CD4-positive, alpha-beta T cell treated with Interleukin-4 for 1 hour (primary cell): ENCODE measurements at regions not wholly inside any gene's neighbourhood (a gene's known extent, or its start where the extent isn't known, plus 50 kb on each side); places are given as distances from the start of the nearest gene placed in this dataset.

Experiments used
- DNase-seq, 2 donors: peaks; one replicate each; pipeline ENCODE4 v3.0.0-alpha.2; 2020 to 2022

DNA sequence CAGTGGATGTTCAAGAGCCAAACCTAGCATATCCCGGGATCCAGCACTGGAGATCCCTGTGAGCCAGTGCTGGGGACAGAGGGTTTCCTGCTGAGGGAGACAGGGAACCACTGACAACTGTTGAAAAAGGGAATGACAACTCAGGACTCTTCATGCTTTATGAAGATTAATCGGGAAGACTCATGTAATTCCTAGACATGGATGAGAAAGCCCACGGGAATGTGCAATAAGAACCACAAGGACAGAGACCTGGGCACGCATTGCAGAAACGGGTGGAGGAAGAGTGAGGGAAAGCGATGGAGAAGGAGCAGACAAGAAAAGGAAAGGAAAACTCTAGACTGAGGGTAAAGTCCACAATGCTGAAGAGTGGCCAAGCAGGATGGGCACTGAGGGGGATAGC, 296.0 kb downstream of the PCNX1 start:
- no peak for DNase-seq

DNA sequence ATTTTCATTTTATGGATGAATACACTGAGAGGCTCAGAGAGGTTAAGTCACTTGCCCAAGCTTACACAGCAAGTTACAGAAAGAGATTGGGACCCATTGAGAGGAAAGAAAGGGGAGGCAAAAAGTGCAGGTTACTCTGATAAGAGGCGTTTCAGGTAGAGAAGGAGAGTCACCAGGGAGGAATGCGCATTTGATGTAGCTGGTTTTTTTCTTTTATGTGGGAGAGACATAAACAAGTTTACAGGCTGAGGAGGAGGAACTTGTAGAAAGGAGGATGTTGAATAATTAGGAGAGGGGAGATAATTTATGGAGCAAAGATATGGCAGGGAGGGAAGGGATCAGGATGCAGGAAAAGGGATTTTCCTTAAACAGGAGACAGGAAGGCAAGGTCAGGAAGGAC, 297.0 kb downstream of the PCNX1 start:
- DNase-seq = no peak

DNA sequence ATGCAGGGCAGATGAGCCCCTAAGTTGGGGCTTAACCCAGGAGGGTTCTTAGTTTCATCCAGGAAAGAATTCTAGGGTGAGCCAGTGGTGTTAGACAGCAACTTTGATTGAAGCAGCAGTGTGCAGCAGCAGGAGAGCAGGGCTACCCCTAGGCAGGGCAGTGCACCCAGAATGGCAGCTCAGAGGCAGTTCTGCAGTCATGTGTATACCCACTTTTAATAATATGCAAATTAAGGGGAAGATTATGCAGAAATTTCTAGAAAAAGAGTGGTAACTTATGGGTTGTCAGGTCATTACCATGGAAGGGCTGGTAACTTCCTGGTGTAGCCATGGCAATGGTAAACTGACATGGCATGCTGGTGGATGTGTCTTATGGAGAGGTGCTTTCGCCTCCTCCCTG, 297.5 kb downstream of the PCNX1 start:
- no peak for DNase-seq

DNA sequence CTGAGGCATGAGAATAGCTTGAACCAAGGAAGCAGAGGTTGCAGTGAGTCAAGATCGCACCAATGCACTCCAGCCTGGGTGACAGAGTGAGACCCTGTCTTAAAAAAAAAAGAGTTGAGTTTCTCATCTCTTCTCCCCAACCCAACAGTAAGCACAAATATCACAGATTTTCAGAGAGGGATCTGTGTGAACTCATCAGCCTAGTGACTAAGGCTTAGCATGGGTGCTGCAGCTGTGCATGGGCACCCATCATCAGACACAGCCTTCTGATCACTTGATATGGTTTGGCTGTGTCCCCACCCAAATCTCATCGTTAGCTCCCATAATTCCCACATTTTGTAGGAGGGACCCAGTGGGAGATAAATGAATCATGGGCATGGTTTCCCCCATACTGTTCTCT, 298.9 kb downstream of the PCNX1 start:
- no peak for DNase-seq

DNA sequence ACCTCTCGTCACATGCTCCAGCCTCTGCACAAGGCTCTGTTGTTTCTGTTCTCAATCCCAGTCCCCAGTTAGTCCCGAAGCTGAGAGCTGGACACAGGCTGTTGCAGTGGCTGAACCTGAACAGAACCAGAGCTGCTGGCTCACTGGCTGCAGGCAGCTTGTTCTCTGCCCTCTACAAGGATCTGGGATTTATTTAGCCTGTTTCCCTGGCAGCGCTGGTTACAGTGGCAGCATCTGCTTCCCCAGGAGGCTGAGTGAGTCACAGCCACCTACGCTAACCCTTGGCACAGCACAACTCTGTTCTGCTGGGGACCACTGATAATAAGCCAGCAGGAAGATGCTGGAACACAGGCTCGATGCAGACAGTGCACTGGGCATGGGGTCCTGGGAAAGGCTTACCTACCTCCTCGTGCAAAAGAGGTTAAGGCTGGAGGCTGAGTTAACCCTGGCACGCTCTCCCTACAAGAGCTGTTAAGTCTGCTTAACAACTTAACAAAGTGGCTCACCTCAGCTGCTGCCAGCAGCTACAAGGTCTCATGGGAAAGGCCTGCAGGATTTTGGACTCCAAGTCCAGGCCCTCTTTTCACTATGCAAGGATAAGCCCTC, 299.6 kb downstream of the PCNX1 start:
- no peak for DNase-seq

DNA sequence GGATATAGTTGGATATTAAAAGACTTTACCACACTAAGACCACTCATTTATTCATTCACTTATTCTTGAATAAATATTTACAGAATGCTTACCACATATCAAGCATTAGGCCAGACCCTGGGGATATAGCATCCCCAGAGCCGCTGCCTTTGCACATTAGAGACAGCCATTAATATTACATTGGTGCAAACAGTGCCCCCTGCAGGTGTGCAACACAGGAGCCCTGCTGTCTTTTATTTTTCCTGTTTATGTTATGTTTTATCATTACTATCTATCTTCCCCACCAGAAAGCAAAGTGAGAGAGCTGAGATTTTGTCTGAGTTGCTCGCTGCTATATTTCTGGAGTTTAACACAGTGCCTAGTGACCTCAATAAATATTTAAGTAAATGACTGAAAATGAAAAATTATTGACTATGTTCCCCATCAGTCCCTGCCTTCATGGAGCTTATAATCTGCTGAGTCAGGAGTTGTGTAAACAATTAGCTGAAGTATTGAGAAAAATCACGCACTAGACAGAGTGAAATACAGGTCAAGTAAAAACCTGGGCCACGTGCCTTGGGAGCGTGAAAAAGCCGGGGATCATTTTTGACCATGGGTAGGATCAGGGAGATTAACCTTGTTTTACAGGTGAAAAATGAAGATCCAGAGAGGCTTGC, 301.6 kb downstream of the PCNX1 start:
- DNase-seq = no peak

DNA sequence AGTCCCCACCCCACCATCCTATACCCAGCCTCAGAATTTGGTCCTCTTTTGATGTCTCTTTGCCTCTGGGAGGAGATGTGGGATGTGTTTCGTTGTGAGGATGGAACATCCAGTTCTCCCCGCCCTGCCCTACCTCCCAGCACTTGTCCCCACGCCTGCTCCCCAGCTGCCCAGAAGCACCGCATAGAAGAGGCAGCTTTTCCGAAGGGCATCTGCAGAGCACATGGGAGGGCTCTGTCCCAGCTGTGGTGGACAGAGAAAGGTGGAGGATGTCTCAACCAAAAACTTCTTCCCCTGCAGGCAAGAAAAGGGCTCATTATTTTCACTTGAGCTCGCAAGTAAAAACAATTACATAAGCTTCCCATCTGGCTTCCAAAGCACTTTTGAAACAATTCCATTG, 302.6 kb downstream of the PCNX1 start:
- DNase-seq = no peak

DNA sequence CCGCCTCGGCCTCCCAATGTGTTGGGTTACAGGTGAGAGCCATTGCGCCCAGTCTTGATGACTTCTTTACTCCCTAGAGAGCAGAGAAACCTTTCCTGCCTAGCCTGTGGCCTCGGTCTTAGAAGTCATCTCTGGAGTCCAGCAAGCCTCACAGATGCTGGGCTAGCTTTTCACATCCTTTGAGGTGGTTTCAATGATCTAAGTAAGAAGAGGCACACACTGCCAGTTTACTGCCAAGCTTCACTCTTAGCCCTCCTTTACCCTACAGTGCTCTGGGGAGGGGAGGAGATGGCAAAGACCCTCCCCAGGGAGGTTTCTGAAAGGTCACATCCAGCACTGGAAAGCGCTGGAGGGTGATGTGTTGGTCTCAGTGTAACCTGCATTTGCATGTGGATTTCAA, 304.8 kb downstream of the PCNX1 start:
- DNase-seq = no peak

DNA sequence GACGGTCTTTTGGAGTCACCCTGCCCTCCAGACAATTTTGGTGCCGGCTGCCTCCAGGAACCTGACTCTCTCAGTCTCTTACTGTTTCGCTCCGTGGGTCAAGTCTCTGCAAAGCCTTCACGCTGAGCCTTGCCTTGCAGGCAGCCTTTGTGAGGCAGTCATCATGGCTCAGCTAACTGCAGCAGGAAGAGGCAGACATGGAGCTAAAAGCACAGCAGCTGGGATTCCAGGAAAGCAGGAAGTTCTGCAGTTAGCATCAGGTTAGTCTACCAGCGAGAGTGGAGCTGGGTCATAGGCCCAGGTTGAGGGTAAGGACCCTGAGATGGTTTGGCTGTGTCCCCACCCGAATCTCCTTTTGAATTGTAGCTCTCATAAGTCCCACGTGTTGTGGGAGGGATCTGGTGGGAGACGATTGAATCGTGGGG, 305.4 kb downstream of the PCNX1 start:
- DNase-seq = no peak

DNA sequence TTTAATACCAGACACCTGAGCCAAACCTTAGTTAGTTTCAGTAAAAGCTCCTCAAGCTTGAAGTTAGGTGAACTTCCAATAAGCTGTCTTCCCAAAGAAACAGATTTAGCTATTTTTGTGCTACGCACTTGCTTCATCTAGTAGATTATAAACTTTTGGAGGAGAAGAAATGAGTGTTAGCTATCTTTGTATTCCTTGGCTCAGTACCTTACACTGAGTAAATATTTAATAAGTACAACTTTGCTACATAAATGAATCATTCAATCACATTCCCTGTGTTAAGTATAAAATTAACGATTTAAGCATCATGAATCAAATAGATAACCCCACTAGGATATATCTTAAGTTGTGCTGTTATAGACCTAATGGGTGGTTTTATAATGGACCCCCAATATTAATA, 307.0 kb downstream of the PCNX1 start:
- DNase-seq = no peak

DNA sequence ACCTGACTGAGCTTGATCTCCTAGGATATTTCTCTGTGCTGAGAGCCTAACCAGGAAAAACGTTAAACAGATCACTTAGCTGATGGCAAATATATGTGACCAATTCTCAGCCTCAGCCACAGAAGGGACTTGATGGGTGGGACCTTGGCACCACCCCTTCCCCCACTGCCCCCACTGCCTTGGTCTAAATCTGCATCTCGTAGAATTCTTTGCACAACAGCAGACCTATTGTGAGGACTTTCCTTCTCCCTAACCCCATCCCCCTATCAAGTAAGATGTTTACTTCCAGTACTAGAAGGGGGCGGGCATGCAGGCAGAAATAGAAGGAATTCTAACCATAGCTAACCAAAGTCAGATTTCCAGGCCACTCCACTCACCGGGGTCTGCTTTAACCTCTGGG, 313.2 kb downstream of the PCNX1 start:
- no peak for DNase-seq

DNA sequence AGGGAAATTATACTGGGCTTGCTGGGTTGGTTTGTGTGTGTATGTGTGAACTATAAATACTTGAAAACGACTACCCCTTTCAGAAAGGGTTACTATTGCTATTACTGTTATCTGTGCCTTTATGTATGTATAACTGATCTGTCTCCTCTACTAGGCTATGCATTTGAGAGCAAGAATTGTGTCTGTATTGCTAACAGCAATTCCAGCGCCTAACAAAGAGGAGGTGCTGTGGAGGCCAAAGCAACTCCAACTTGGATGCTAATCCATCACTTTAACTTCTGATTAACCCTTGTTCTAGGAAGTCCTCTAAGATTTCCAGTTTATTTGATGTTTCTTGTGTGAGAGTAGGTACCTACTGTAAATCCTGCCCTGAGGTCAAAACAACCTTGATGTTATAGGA, 313.9 kb downstream of the PCNX1 start:
- DNase-seq = no peak

DNA sequence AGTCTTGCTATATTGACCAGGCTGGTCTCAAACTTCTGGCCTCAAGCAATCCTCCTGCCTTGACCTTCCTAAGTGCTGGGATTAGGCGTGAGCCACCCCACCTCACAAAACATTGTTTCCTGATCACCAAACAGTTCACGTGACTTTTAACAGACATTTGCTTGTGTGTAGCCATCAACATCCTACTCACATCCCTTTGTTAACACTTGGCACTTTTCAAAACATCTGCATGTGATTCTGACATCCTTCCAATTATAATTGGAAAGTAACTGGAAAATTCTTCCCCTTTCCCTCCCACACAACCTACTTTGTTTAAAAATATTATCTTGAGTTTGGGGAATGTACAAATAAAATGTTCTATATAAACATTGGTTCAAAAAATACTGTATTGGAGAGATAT, 317.9 kb downstream of the PCNX1 start:
- no peak for DNase-seq

DNA sequence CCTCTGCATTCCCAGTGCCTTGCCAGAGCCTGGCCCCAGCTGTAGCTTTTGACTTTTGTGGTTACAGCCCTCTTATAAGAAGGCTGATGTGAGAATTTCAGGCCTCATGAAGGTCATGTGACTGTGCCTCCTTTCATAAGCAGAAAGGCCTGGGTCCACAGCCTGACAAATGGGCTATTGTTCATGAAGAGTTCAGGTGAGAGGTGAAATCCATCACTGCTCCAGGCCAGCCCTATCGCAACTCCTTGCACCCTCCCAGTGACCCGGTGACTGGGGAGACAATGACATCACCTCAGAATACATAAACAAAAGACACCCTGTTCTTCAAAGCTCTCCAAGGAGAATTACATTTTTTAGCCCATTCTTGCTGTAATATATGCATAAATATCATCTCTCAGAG, 321.5 kb downstream of the PCNX1 start:
- DNase-seq = no peak

DNA sequence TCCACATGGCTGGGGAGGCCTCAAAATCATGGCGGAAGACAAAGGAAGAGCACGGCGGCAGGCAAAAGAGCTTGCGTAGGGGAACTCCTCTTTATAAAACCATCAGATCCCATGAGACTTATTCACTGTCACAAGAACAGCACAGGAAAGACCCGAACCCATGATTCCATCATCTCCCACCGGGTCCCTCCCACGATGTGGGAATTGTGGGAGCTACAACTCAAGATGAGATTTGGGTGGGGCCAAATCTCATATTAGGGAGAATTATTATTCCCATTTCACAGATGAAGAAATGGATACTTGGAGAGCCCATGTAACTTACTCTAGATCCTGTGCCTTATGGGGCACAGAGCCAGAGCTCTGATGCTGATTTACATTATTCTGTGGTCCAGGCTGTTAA, 322.6 kb downstream of the PCNX1 start:
- no peak for DNase-seq

DNA sequence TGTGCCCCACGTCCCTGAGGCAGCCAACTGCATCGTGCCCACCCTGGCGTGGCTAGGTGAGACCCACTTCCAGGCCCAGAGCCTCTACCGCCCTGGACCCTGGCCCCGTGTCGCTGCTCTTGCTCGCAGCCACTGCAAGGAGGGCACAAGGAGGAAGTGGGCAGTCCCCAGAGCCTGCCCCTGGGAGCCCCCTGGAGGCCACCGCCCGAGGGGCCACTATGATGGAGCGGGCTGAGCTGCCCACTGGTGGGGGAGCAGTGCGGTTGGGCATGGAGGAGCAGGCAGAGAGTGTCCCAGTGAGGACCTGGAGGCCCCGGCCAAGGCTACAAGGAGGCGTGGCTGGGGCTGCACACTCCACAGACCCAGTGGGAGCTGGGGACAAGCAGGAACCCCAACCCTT, 323.6 kb downstream of the PCNX1 start:
- no peak for DNase-seq

DNA sequence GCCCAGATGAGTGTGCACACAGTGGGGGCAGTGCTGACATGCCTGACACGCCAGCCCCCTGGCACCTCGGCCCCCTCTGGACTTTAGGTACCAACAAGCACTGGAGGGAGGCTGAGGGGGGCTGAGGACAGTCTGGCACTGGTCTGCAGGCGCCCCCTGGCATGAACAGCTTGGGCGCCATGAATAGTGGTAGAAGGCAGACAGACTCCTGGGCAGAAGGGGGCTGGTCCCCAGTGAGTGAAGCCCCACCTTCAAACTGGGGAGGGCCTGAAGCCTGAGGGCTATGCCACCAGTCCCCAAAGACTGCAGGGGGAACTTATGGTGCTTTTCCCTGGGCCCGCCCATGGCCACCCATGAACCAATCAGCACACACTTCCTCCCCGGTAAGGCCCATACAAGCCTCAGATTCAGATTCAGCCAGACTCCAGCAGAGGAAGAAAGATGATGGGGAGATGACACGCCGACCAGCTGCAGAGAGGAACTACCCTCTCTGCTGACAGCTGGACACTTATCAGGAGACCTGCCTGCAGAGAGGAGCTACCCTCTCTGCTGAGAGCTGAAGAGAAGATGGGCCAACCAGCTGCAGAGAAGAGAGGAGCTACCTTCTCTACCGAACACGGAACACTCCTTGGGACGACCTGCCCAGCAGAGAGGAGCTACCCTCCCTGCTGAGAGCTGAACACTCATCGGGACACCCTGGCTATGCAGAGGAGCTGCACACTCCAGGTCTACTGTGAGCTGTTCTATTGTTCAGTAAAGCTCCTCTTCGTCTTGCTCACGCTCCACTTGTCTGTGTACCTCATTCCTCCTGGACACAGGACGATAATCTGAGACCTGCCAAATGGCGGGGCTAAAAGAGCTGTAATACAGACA, 324.5 kb downstream of the PCNX1 start:
- DNase-seq = peak in 1 of 2 donors; percentile 33

DNA sequence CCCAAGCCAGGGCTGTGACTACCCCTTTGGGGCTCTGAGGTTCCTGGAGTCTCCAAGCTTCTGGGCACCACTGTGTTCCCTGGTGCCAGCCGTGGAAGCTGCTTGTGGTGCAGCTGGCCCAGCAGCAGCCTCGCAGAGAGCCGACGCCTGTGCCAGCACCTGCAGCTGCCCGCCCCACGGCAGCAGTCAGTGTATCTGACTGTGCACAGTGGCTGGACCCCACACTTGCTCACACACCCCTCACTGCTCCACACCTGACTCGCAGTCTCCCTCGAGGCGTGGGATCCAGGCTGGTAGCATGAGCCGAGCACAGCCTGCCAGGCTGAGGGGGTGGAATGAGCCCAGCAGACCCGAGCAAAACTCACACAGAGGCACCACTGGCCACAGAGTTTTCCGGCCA, 325.2 kb downstream of the PCNX1 start:
- no peak for DNase-seq

DNA sequence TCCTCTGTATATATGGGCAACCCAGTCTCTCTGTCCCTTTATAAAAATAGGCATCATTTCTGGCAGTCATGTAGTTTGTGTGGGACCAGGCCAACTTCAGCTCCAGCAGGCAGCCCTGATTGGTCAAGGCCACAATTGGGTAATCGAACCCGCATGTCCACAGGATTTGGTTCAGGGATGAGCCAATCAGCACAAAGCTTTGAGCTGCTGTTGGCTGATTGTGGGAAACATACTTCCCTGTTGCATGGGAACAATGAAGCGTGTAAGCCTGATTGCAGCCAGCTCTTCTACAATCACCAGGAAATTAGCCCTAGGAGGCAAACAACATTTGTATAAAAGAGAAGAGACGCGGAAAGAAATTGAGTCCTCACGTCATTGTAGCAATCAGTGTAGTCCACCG, 328.6 kb downstream of the PCNX1 start:
- no peak for DNase-seq

DNA sequence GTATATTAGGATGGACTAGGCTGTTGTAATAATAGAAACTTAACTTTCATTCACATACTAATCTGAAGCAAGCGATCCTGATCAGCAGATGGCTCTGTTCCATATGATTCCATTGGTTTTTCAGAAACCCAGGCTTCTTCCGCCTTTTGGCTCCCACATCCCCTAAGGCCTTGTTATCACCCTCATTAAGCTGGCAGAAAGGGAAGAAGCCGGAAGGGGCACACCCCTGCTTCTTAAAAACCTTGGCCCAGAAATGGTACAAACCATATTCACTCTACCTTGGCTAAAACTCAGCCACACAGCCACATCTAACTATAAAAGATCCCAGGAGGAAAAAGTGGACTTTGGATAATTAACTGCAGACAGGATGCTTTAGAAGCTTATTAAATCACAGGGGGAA, 329.2 kb downstream of the PCNX1 start:
- no peak for DNase-seq

DNA sequence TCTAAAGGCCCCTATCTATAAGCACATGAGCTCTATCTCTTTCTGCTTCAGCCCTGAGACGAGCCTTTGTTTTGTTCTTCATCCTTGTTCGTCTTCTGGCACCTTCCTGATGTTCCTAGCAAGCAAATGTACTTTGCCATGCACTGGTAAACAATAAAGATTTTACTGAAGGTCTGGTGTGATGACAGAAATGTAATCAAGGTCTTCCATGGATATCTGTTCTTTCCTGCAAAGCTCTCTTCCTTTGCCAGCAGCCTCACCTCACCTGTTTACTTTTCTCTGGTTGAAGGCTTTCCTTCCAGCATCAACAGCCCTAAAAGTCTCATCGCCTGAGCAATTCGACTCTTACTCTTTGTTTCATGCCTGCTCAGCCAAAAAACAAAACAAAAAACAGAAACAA, 330.3 kb downstream of the PCNX1 start:
- DNase-seq = no peak

DNA sequence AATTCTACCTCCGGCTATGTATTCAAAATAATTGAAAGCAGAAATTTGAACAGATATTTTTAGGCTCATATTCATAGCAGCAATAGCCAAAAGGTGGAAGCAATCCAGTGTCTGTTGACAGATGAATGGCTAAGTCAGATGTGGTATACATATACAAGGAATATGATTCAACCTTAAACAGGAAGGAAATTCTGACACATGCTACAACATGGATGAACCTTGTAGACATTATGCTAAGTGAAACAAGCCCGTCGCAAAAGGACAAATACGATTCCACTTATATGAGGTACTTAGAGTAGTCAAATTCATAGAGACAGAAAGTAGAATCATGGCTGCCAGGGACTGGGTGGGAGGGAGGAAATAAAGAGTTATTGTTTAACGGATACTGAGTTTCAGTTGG, 331.6 kb downstream of the PCNX1 start:
- no peak for DNase-seq

DNA sequence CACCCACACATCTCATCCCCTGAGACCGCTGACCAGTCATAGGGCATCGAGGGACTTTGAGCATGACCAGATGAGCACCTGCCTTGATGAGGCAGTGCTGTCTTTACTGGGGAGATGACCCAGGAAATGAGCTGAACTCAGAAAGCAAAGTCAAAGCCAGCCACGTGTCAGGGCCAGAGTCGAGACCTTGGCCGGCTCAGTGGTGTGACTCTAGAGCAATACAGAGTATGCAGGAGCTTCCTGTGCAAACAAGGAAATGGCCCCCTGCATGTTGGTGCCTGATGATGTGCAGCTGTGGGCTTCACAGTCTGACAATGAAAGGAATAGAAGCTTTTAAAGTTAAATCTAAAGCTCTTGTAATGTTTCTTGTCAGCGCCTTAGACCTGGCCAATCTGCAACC, 332.9 kb downstream of the PCNX1 start:
- no peak for DNase-seq

DNA sequence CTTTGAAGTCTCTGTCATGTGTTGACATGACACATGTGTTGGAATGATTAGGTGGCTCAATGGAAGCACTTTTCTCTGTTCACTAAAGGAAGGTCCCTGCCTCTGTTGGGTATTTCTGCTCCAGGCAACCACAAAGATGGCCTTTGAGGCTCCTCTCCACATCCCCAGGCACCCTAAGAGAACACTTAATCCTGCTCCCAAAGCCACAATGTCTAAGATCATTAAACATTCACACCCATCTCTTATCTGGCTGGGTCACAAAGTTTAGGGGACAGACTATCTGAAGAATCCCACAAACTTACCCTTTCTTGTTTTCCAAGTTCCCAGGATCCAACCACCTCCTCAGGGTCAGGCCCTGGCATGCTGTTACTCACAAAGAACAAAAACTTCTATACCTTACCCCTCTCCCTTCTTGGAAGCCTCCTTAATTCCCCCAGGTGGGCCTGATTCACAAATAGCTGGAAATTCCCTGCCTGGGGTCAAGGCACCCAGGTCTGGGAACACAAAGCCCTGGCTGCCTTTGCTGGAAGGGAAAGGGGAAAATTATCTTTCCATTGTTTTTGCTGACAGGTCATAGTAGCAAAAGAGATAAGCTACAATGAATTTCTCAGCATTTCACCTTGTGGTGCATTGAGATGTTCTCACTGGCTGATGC, 333.7 kb downstream of the PCNX1 start:
- no peak for DNase-seq
